GM23338 (cell line): ENCODE measurements at regions not wholly inside any gene's neighbourhood (a gene's known extent, or its start where the extent isn't known, plus 50 kb on each side); places are given as distances from the start of the nearest gene placed in this dataset.

Experiments
- CREB1 ChIP-seq: fragments of 250-450 bp; sonication (Bioruptor Pico); IDR thresholded peaks from 2 replicates; pipeline ENCODE4 v1.5.0; 2020; ENCODE audit warnings: low read depth, mild to moderate bottlenecking, moderate library complexity
- EZH2phosphoT487 ChIP-seq: fragments of 200-600 bp; sonication (generic); IDR thresholded peaks from one replicate; pipeline ENCODE4 v1.8.1; 2018; ENCODE audit warnings: antibody characterized with exemption; ENCODE audit not compliant: unreplicated experiment
- TF ChIP-seq, protein P1 (sequence below), 2 experiments: fragments of 200-600 bp in 1 of 2; sonication (generic) in 1 of 2; conservative IDR thresholded peaks; 2 replicates each; pipeline versions ENCODE4 v1.5.1 to v1.6.1; 2016 to 2017; ENCODE audit warnings: antibody characterized with exemption in 2 of 2, low read depth in 2 of 2, mild to moderate bottlenecking in 2 of 2, moderate library complexity in 1 of 2

DNA sequence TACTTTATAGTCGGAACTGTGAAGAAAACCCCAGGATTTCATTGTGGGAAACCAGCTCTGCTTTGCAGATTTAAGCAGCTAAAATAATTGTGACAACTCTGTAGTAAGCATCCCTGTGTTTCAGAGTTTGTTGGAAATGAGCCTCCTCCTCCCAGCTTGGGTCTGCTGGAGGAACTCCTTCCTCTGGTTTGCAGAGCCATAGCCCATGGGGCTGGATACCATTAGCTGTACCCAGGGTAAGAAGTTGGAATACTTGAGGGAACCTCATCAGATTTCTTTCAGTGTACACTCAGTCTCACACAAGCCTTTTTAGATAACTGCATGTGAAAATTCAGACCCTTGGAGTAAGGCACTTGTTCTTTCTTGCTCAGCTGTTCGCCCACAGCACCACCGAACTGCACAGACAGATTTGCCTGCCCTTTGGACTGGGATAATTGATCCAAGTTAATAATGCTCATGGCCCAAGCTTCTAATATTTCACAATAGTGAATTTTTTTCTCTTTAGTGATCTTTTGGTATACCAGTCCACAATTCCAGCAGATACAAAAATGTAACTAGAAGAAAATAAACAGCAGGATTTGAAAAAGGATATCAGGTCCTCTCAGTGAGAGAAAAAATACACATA is 467.4 kb upstream of the FZD8 start:
- TF ChIP-seq CREB1 (CRISPR knock-in tag) (no peak), EZH2phosphoT487 (no peak)
- TF ChIP-seq, protein P1, sequence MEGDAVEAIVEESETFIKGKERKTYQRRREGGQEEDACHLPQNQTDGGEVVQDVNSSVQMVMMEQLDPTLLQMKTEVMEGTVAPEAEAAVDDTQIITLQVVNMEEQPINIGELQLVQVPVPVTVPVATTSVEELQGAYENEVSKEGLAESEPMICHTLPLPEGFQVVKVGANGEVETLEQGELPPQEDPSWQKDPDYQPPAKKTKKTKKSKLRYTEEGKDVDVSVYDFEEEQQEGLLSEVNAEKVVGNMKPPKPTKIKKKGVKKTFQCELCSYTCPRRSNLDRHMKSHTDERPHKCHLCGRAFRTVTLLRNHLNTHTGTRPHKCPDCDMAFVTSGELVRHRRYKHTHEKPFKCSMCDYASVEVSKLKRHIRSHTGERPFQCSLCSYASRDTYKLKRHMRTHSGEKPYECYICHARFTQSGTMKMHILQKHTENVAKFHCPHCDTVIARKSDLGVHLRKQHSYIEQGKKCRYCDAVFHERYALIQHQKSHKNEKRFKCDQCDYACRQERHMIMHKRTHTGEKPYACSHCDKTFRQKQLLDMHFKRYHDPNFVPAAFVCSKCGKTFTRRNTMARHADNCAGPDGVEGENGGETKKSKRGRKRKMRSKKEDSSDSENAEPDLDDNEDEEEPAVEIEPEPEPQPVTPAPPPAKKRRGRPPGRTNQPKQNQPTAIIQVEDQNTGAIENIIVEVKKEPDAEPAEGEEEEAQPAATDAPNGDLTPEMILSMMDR (conservative IDR thresholded peaks at IDR 0.05; ENCODE audit: low read depth in 2 of 2): no peak
